Spleen (tissue), 11 donors: ENCODE measurements at regions not wholly inside any gene's neighbourhood (a gene's known extent, or its start where the extent isn't known, plus 50 kb on each side); places are given as distances from the start of the nearest gene placed in this dataset.
"Not testable (repeated sequence)": the region's sequence is repeated elsewhere in the genome, so short reads cannot be mapped to it uniquely, and the experiment has no call there.

Experiments
- DNase-seq: peaks from one replicate; pipeline ENCODE4 v3.0.0-alpha.2; 2020
- H3K27ac ChIP-seq, 8 donors: fragments of 200-600 bp; sonication (generic) in 7 of 8; 1 replicate in 4 of 8; 2 replicates in 4 of 8; pipeline versions ENCODE4 v1.5.0 to v1.8.0; 2016 to 2021; ENCODE audit warnings: inconsistent platforms in 4 of 8, mild to moderate bottlenecking in 4 of 8, moderate library complexity in 1 of 8
- H3K27me3 ChIP-seq, 7 donors: fragments of 200-600 bp; sonication (generic) in 6 of 7; replicated peaks in 1 of 7; 1 replicate in 4 of 7; 2 replicates in 3 of 7; pipeline versions ENCODE4 v1.5.0 to v1.8.0; 2016 to 2021; ENCODE audit warnings: inconsistent platforms in 3 of 7, mild to moderate bottlenecking in 1 of 7
- H3K36me3 ChIP-seq, 6 donors: fragments of 200-600 bp; sonication (generic) in 5 of 6; 1 replicate in 4 of 6; 2 replicates in 2 of 6; pipeline versions ENCODE4 v1.5.0 to v1.8.0; 2016 to 2021; ENCODE audit warnings: inconsistent platforms in 2 of 6
- H3K4me1 ChIP-seq, 6 donors: fragments of 200-600 bp; sonication (generic) in 5 of 6; 1 replicate in 3 of 6; 2 replicates in 3 of 6; pipeline versions ENCODE4 v1.5.0 to v1.8.0; 2016 to 2021; ENCODE audit warnings: inconsistent platforms in 3 of 6
- H3K4me3 ChIP-seq, 8 donors: fragments of 200-600 bp; sonication (generic) in 7 of 8; 1 replicate in 4 of 8; 2 replicates in 4 of 8; pipeline versions ENCODE4 v1.5.0 to v1.8.0; 2016 to 2021; ENCODE audit warnings: inconsistent platforms in 4 of 8, mild to moderate bottlenecking in 4 of 8, moderate library complexity in 2 of 8
- H3K9me3 ChIP-seq, 8 donors: fragments of 200-600 bp; sonication (generic) in 7 of 8; 1 replicate in 4 of 8; 2 replicates in 4 of 8; pipeline versions ENCODE4 v1.5.0 to v1.8.0; 2016 to 2021; ENCODE audit warnings: inconsistent platforms in 4 of 8
- POLR2A ChIP-seq, 3 donors: fragments of 450-650 bp; IDR thresholded peaks; one replicate each; pipeline ENCODE4 v1.5.1; 2017; ENCODE audit warnings: antibody characterized with exemption in 3 of 3, mild to moderate bottlenecking in 1 of 3
- POLR2AphosphoS5 ChIP-seq, 3 donors: sonication (generic); formaldehyde crosslinking; IDR thresholded peaks; one replicate each; pipeline ENCODE4 v1.5.1; 2017; ENCODE audit warnings: antibody characterized with exemption in 3 of 3
- WGBS, 5 donors: extraction: QIAGEN DNeasy Blood & Tissue Kit in 3 of 5; methylation state at CpG; one replicate each; pipeline versions ENCODE4 v1.1.5 to v1.1.7; 2013 to 2018; 5-methylcytosine and 5-hydroxymethylcytosine counted together
- intact Hi-C: fragments of 100-400 bp; cut with DNase I; formaldehyde crosslinking; loops from one replicate; pipeline ENCODE4 v1.15.0; 2023; ENCODE audit warnings: low total_unique reads
- TF ChIP-seq, protein P1 (sequence below), 11 experiments: fragments of 200-600 bp in 7 of 11; fragments of 450-650 bp in 4 of 11; sonication (generic) in 4 of 11; IDR thresholded peaks in 8 of 11; conservative IDR thresholded peaks in 3 of 11; 1 replicate in 7 of 11; 2 replicates in 4 of 11; pipeline versions ENCODE4 v1.4.0 to v1.8.0; 2016 to 2021; ENCODE audit warnings: antibody characterized with exemption in 11 of 11, inconsistent platforms in 4 of 11, mild to moderate bottlenecking in 1 of 11
- donor health status: healthy with polysubstance abuse.
- donor health status: DM: no; HTN: no; CAD: no; lungs with moderate emphysema.
- donor health status: DM: no; HTN: no; CAD: no.
- donor health status: Bipolar disorder and iron deficiency.
- donor health status: healthy.
- donor health status: DM: no; HTN: no; CAD: no.
- donor health status: DM: yes; HTN: yes; CAD: no.

- WGBS, 5 donors: 78 to 84% (median 81%) methylated on average over 11 to 15 of the region's 15 CpGs
- H3K4me1 ChIP-seq, H3K9me3 ChIP-seq, H3K36me3 ChIP-seq, intact Hi-C loops, H3K27ac ChIP-seq, H3K27me3 ChIP-seq, DNase-seq, H3K4me3 ChIP-seq: not testable (repeated sequence)
Measured at GRCh38 chr4:27075603-27076002, 215.0 kb downstream of the STIM2 start.

- DNase-seq: no peak
- TF ChIP-seq POLR2AphosphoS5 (IDR thresholded peaks at IDR 0.05) (no peak), POLR2A (IDR thresholded peaks at IDR 0.05) (no peak)
- TF ChIP-seq, protein P1, sequence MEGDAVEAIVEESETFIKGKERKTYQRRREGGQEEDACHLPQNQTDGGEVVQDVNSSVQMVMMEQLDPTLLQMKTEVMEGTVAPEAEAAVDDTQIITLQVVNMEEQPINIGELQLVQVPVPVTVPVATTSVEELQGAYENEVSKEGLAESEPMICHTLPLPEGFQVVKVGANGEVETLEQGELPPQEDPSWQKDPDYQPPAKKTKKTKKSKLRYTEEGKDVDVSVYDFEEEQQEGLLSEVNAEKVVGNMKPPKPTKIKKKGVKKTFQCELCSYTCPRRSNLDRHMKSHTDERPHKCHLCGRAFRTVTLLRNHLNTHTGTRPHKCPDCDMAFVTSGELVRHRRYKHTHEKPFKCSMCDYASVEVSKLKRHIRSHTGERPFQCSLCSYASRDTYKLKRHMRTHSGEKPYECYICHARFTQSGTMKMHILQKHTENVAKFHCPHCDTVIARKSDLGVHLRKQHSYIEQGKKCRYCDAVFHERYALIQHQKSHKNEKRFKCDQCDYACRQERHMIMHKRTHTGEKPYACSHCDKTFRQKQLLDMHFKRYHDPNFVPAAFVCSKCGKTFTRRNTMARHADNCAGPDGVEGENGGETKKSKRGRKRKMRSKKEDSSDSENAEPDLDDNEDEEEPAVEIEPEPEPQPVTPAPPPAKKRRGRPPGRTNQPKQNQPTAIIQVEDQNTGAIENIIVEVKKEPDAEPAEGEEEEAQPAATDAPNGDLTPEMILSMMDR (IDR thresholded peaks at IDR 0.05 in 8 of 11, conservative IDR thresholded peaks at IDR 0.05 in 3 of 11): no peak
- no peaks in the 10 kb centered on the region for H3K36me3 ChIP-seq
- 52 to 63% (median 56%) methylated on average over 4 of the region's 4 CpGs for WGBS, 5 donors
- H3K27me3 ChIP-seq: peaks cover 0 to 30% (median 0%) of the 10 kb centered on the region in 7 donors
- H3K4me1 ChIP-seq: peaks cover 0 to 10% (median 0%) of the 10 kb centered on the region in 6 donors
- H3K9me3 ChIP-seq: peaks cover 0 to 4% (median 0%) of the 10 kb centered on the region in 8 donors
- intact Hi-C loops: no loop called here
- H3K27ac ChIP-seq: no peak overlapping the region
- no peak overlapping the region for H3K4me3 ChIP-seq
Measured at GRCh38 chr4:27078934-27079455, 218.4 kb downstream of the STIM2 start.

DNA sequence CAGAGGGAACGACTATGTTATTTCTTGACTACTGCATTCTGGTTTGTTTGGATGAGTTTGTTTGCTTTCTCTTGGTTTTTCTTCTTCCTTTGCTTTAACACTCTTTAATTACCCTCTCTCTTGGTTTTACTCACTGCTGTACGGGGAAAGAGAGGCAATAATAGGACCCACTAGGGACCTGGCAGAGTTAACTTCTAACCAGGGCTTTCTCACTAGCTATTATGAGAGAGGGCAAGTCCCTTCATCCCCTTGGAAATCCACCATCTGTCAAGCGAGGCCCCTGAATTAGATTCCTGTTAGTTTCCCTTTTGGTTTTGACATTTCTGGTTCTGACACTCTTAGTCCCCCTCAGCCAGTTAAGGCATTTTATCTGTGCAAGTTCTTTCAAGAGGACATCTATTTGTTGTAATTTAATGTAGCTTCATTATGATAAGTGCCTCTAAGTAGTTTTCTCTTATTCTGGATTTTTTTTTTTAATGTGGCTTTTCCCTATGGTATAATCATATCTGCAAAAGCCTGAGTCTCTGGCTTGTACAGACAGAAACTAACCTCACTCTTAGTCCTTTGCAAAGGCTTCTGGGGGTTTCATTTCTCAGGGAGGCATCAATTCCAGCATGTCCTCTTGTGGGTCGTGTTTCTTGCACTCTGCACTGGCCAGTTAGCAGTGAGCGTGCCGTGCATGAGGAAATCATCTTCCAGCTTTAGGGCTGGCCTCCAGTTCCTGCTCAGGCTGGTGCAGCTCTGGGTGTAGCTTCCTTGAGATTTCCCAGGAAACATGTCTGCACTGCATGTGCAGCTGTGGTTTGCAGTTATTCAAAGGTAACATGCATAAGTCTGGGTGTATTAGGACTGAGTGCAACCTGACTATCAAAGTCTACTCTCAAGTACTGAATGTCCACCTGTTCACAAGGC is 221.3 kb downstream of the STIM2 start:
- no peak overlapping the region for H3K27ac ChIP-seq
- peaks cover 0 to 55% (median 16%) of the 10 kb centered on the region in 7 donors for H3K27me3 ChIP-seq
- intact Hi-C loops: no loop called here
- H3K9me3 ChIP-seq: peaks cover 0 to 4% (median 0%) of the 10 kb centered on the region in 8 donors
- H3K4me3 ChIP-seq: no peak overlapping the region
- 52 to 67% (median 55%) methylated on average over 6 of the region's 6 CpGs for WGBS, 5 donors
- TF ChIP-seq POLR2AphosphoS5 (IDR thresholded peaks at IDR 0.05): no peak
- TF ChIP-seq, protein P1 (IDR thresholded peaks at IDR 0.05 in 8 of 11, conservative IDR thresholded peaks at IDR 0.05 in 3 of 11): no peak
- no peak for TF ChIP-seq POLR2A (IDR thresholded peaks at IDR 0.05)
- no peaks in the 10 kb centered on the region for H3K36me3 ChIP-seq
- peaks cover 0 to 25% (median 10%) of the 10 kb centered on the region in 6 donors for H3K4me1 ChIP-seq
- no peak for DNase-seq

GRCh38 chr4:27082776-27083175 is 222.1 kb downstream of the STIM2 start:
- Histone ChIP-seq H3K27ac (no peak overlapping the region), H3K4me3 (no peak overlapping the region), H3K27me3 (peaks cover 0 to 63% (median 20%) of the 10 kb centered on the region in 7 donors), H3K4me1 (peaks cover 0 to 25% (median 10%) of the 10 kb centered on the region in 6 donors), H3K9me3 (peaks cover 0 to 2% (median 0%) of the 10 kb centered on the region in 8 donors), H3K36me3 (no peaks in the 10 kb centered on the region)
- DNase-seq: no peak
- intact Hi-C loops: no loop called here
- WGBS, 5 donors: 63 to 87% (median 77%) methylated on average over 4 of the region's 4 CpGs
- TF ChIP-seq, protein P1 (IDR thresholded peaks at IDR 0.05 in 8 of 11, conservative IDR thresholded peaks at IDR 0.05 in 3 of 11): no peak
- TF ChIP-seq POLR2A (IDR thresholded peaks at IDR 0.05) (no peak), POLR2AphosphoS5 (IDR thresholded peaks at IDR 0.05) (no peak)
